Rectal smooth muscle tissue (tissue), 1 donor: ENCODE measurements at regions not wholly inside any gene's neighbourhood (a gene's known extent, or its start where the extent isn't known, plus 50 kb on each side); places are given as distances from the start of the nearest gene placed in this dataset.

Source experiments
- H3K27ac ChIP-seq: one replicate; pipeline ENCODE4 v1.7.0; 2013; ENCODE audit warnings: low read depth, low read length, inconsistent platforms
- H3K27me3 ChIP-seq: one replicate; pipeline ENCODE4 v1.7.0; 2013; ENCODE audit warnings: low read length; ENCODE audit not compliant: control insufficient read depth, insufficient read depth
- H3K36me3 ChIP-seq: one replicate; pipeline ENCODE4 v1.7.0; 2013; ENCODE audit warnings: low read length; ENCODE audit not compliant: control insufficient read depth, insufficient read depth
- H3K4me1 ChIP-seq: one replicate; pipeline ENCODE4 v1.7.0; 2013; ENCODE audit warnings: low read length; ENCODE audit not compliant: control insufficient read depth, insufficient read depth
- H3K4me3 ChIP-seq: one replicate; pipeline ENCODE4 v1.7.0; 2013; ENCODE audit warnings: low read length
- H3K9ac ChIP-seq: one replicate; pipeline ENCODE4 v1.7.0; 2013; ENCODE audit warnings: low read length

GRCh38 chr11:15557457-15558230 lies 442.9 kb downstream of the INSC start:
- H3K9ac ChIP-seq: no peak overlapping the region
- H3K27me3 ChIP-seq: no peaks in the 10 kb centered on the region
- H3K4me1 ChIP-seq: no peaks in the 10 kb centered on the region
- no peaks in the 10 kb centered on the region for H3K36me3 ChIP-seq
- no peak overlapping the region for H3K27ac ChIP-seq
- no peak overlapping the region for H3K4me3 ChIP-seq

- H3K36me3 ChIP-seq: no peaks in the 10 kb centered on the region
- H3K9ac ChIP-seq: no peak overlapping the region
Observed at GRCh38 chr11:15558513-15559181, 443.9 kb downstream of the INSC start.

GRCh38 chr11:15560689-15561467 lies 446.2 kb downstream of the INSC start:
- Histone ChIP-seq H3K36me3 (no peaks in the 10 kb centered on the region), H3K27me3 (no peaks in the 10 kb centered on the region), H3K27ac (no peak overlapping the region), H3K9ac (no peak overlapping the region), H3K4me1 (no peaks in the 10 kb centered on the region), H3K4me3 (no peak overlapping the region)

More at GRCh38 chr11:15558513-15559181, 443.9 kb downstream of the INSC start:
- no peaks in the 10 kb centered on the region for H3K4me1 ChIP-seq
- no peaks in the 10 kb centered on the region for H3K27me3 ChIP-seq
- no peak overlapping the region for H3K27ac ChIP-seq
- H3K4me3 ChIP-seq: no peak overlapping the region

- no peaks in the 10 kb centered on the region for H3K36me3 ChIP-seq
Observed at GRCh38 chr11:15562230-15562629, 447.5 kb downstream of the INSC start.

GRCh38 chr11:15563054-15563453 lies 448.3 kb downstream of the INSC start:
- H3K4me1 ChIP-seq: no peaks in the 10 kb centered on the region
- H3K27ac ChIP-seq: no peak overlapping the region
- no peak overlapping the region for H3K9ac ChIP-seq
- H3K36me3 ChIP-seq: no peaks in the 10 kb centered on the region
- H3K27me3 ChIP-seq: no peaks in the 10 kb centered on the region
- no peak overlapping the region for H3K4me3 ChIP-seq

More at GRCh38 chr11:15562230-15562629, 447.5 kb downstream of the INSC start:
- Histone ChIP-seq H3K4me3 (no peak overlapping the region), H3K27me3 (no peaks in the 10 kb centered on the region), H3K4me1 (no peaks in the 10 kb centered on the region), H3K27ac (no peak overlapping the region), H3K9ac (no peak overlapping the region)

- Histone ChIP-seq H3K27ac (no peak overlapping the region), H3K4me3 (no peak overlapping the region), H3K4me1 (no peaks in the 10 kb centered on the region), H3K9ac (no peak overlapping the region), H3K36me3 (no peaks in the 10 kb centered on the region), H3K27me3 (no peaks in the 10 kb centered on the region)
Observed at GRCh38 chr11:15565880-15566279, 451.2 kb downstream of the INSC start.

- Histone ChIP-seq H3K4me3 (no peak overlapping the region), H3K36me3 (no peaks in the 10 kb centered on the region), H3K4me1 (no peaks in the 10 kb centered on the region), H3K27me3 (no peaks in the 10 kb centered on the region), H3K27ac (no peak overlapping the region), H3K9ac (no peak overlapping the region)
Observed at GRCh38 chr11:15568440-15568839, 453.7 kb downstream of the INSC start.

- Histone ChIP-seq H3K9ac (no peak overlapping the region), H3K4me1 (no peaks in the 10 kb centered on the region), H3K27me3 (no peaks in the 10 kb centered on the region), H3K4me3 (no peak overlapping the region), H3K36me3 (no peaks in the 10 kb centered on the region), H3K27ac (no peak overlapping the region)
Observed at GRCh38 chr11:15569305-15570025, 454.7 kb downstream of the INSC start.

- Histone ChIP-seq H3K27me3 (no peaks in the 10 kb centered on the region), H3K9ac (no peak overlapping the region), H3K27ac (no peak overlapping the region), H3K4me3 (no peak overlapping the region), H3K36me3 (no peaks in the 10 kb centered on the region), H3K4me1 (no peaks in the 10 kb centered on the region)
Observed at GRCh38 chr11:15575409-15575808, 460.7 kb downstream of the INSC start.

GRCh38 chr11:15576769-15577168 lies 462.0 kb downstream of the INSC start:
- Histone ChIP-seq H3K27ac (no peak overlapping the region), H3K4me1 (no peaks in the 10 kb centered on the region), H3K36me3 (no peaks in the 10 kb centered on the region), H3K9ac (no peak overlapping the region), H3K27me3 (no peaks in the 10 kb centered on the region), H3K4me3 (no peak overlapping the region)

GRCh38 chr11:15577519-15577918 lies 462.8 kb downstream of the INSC start:
- no peaks in the 10 kb centered on the region for H3K4me1 ChIP-seq
- H3K36me3 ChIP-seq: no peaks in the 10 kb centered on the region
- H3K9ac ChIP-seq: no peak overlapping the region
- H3K27ac ChIP-seq: no peak overlapping the region
- H3K27me3 ChIP-seq: no peaks in the 10 kb centered on the region
- no peak overlapping the region for H3K4me3 ChIP-seq
